LNCaP clone FGC (cell line): ENCODE measurements at regions not wholly inside any gene's neighbourhood (a gene's known extent, or its start where the extent isn't known, plus 50 kb on each side); places are given as distances from the start of the nearest gene placed in this dataset.

Experiments used
- DNase-seq: peaks from one replicate; pipeline ENCODE4 v3.0.0-alpha.2; 2011; ENCODE audit warnings: low read depth
- H3K4me3 ChIP-seq: 2 replicates; pipeline ENCODE4 v1.5.1; 2011; ENCODE audit warnings: mild to moderate bottlenecking, low read depth, low read length, control low read depth
- TF ChIP-seq, protein P1 (sequence below): IDR thresholded peaks from 2 replicates; pipeline ENCODE4 v1.5.1; 2012; ENCODE audit warnings: mild to moderate bottlenecking; ENCODE audit not compliant: control insufficient read depth, insufficient read depth; ENCODE audit errors: extremely low read depth

DNA sequence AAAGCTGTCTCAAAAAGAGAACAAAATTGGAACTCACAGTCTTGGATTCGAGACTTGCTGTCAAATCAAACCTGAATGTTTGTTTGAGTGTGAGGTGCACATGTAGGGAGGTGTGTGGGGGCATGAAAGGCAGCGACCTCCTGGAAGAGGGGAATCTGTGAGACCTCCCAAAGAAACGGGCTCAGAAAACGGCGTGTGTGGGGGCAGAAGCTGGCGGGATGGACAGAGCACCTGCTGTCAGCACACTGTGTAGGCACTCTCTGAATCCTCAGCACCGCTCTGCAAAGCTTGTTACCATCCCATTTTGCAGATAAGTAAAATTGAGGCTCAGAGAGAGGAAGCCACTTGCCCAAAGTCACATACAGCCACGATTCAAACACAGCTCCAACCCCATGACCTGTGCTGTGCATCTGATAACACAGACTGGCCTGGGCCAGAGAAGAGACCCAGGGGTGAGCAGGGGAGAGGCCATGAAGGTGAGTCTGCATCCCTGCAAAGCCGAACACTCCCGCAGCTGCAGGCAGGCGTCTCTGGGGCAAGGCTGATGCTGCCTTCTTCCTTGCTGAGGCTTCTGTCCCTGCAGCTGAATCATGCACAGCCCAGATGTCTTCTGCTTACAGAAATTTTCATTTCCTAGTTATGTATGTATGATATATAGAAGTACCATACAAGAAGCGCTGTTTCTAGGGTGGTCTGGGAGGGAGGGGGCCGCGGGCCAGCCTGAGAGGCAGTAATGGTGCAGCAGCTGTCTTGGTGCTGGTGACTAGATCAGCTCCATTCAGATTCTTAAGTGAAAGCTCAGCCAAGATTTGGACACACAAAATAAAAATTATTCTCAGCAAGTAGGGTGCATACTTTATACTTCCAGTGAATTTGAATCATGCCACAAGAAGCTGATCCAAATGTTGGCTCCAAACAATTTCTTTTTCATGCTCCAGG, 67.3 kb upstream of the SHISAL1 start:
- H3K4me3 ChIP-seq: no peak overlapping the region
- TF ChIP-seq, protein P1, sequence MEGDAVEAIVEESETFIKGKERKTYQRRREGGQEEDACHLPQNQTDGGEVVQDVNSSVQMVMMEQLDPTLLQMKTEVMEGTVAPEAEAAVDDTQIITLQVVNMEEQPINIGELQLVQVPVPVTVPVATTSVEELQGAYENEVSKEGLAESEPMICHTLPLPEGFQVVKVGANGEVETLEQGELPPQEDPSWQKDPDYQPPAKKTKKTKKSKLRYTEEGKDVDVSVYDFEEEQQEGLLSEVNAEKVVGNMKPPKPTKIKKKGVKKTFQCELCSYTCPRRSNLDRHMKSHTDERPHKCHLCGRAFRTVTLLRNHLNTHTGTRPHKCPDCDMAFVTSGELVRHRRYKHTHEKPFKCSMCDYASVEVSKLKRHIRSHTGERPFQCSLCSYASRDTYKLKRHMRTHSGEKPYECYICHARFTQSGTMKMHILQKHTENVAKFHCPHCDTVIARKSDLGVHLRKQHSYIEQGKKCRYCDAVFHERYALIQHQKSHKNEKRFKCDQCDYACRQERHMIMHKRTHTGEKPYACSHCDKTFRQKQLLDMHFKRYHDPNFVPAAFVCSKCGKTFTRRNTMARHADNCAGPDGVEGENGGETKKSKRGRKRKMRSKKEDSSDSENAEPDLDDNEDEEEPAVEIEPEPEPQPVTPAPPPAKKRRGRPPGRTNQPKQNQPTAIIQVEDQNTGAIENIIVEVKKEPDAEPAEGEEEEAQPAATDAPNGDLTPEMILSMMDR: no peak
- no peak for DNase-seq

DNA sequence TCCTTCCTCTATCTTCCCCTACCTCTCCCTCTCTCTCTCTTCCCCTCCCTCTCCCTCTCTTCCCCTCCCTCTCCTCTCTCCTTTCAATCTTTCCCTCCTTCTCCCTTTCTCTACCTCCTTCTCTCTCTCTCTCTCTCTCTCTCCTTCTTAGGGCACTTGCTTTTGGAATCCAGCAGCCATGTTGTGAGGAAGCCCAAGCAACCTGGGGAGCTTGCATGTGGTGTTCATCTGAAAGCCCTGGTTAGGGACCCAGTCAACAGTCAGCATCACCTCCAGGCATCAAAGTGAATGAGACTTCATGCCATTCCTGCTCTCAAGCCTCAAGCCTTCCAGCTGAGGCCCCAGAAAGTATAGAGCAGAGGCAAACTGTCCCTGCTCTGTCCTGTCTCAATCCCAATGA, 65.6 kb upstream of the SHISAL1 start:
- no peak for DNase-seq
- no peak overlapping the region for H3K4me3 ChIP-seq
- TF ChIP-seq, protein P1: no peak

DNA sequence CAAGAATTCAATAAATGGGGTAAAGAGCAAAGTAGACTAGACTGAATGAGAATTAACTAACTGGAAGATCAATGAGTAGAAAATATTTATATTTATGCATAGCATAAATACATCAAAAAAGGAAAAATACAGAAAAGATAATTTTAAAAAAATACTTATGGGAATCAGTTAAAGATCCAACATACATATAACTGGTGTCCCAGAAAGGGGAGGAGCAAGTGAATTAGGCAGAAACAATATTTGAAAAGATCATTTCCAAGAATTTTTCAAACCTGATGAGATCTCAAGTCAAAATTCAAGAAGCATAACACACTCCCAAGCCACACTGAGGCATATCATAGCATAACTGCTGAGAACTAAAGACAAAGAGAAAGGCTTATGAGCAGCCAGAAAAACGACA, 62.7 kb upstream of the SHISAL1 start:
- TF ChIP-seq, protein P1: no peak
- no peak overlapping the region for H3K4me3 ChIP-seq
- DNase-seq: no peak

DNA sequence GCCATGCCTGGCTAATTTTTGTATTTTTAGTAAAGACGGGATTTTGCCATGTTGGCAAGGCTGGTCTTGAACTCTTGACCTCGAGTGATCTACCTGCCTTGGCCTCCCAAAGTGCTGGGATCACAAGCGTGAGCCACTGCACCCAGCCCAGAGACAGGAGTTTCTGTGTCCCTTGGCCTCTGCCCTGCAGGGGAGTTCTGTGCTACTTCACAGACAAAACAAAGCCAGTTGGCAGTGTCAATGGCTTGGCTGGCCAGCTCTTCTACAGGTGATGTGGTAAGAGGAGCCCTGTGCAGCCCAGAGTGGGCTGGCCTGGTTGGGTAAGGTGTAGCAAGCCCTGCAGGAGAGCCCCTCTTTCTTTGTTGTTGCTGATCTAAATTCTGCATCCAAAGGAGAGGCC, 60.5 kb upstream of the SHISAL1 start:
- no peak overlapping the region for H3K4me3 ChIP-seq
- no peak for DNase-seq
- TF ChIP-seq, protein P1: no peak

DNA sequence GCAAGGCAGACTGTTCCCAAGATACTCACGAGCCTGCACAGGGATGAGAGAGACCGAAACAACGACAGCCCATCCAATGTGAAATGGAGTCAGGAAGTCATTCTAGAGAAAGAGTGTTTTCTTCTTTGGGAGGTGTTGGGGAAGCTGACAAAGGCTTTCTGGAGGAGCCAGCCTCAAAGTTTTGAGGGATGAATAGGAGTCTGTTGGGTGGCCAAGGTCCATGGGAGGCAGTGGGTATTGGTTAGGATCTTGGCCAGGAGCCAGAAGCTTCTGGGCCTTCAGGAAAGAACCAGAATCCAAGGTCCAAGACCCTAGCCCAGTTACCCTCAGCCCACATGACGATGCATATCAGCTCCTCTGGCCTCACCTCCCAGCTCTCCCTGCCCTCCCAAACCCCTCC, 59.9 kb upstream of the SHISAL1 start:
- no peak overlapping the region for H3K4me3 ChIP-seq
- TF ChIP-seq, protein P1: no peak
- no peak for DNase-seq

DNA sequence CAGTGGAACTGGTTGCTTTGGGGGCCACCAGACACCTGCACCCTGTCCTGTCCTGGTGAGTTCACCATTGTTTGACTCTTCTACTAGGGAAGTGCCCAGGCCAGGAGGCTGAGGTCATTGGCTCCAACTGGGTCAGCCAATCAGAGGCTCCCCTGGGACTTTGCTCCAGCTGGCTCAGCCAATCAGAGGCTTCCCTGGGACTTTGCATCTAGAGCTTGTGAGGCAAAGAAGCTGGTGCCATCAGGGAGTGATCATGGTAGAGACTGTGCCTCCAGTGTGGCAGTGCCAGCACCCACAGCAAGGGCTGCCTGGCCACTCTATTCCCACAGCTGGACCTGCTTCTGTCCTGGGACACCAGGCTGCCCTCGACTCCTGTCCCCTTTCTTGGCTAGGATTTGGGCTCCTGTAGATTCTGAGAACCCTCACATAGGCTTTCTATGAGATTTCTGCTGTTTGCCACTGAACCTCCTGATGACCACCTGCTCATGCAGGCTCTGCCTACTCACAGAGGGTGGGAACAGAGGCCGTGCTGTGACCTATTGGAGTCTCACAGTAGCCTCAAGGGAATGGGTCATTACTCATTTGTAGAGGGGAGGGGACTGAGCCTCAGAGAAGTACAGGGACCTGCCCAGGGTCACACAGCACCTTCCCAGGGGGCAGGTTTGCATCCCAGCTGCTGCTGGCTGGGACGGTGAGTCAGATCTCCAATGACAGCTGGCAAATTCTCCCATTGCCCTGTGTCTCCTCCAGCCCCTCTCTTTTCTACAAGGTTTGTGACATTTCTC, 59.2 kb upstream of the SHISAL1 start:
- H3K4me3 ChIP-seq: no peak overlapping the region
- TF ChIP-seq, protein P1: no peak
- no peak for DNase-seq
